ENCODE measurements at regions not wholly inside any gene's neighbourhood (a gene's known extent, or its start where the extent isn't known, plus 50 kb on each side); places are given as distances from the start of the nearest gene placed in this dataset.

- no peak for TF ChIP-seq CTCF (IDR thresholded peaks at IDR 0.05 in 4 of 5, conservative IDR thresholded peaks at IDR 0.05 in 1 of 5)
- TF ChIP-seq POLR2A (IDR thresholded peaks at IDR 0.05) = no peak
Observed at GRCh38 chr1:213418268-213419071, 367.4 kb downstream of the RPS6KC1 start.
